ENCODE measurements at regions not wholly inside any gene's neighbourhood (a gene's known extent, or its start where the extent isn't known, plus 50 kb on each side); places are given as distances from the start of the nearest gene placed in this dataset.
A peak's percentile ranks its signal among the peaks of the same experiment; 100 is the strongest.

DNA sequence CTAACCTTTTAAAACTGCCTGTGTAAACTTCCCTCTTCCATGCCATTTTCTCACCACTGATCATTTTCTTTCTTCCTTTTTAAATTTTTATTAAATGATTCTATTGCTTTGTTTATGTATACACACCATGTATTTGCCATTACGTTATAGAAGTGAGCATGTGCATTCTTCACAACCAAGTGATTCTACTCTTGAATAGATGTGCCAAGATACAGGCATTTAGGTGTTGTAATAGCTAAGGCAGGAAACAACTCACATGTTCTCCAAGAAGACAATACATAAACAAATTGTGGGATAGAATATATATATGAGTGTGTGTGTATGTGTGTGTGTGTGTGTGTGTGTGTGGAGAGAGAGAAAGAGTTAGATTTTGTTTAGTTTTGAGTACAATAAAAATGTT lies 202.6 kb upstream of the SEMA3E start:
- ATAC-seq: no peak
- TF ChIP-seq ZNF8 (CRISPR knock-in tag; IDR thresholded peaks at IDR 0.05) (no peak), GLIS3 (CRISPR knock-in tag; IDR thresholded peaks at IDR 0.05) (no peak), ZFP3 (CRISPR knock-in tag; IDR thresholded peaks at IDR 0.05) (no peak), BACH2 (CRISPR knock-in tag; IDR thresholded peaks at IDR 0.05; ENCODE audit: borderline replicate concordance) (no peak), ZNF565 (CRISPR knock-in tag; conservative IDR thresholded peaks at IDR 0.05; ENCODE audit: low read depth) (no peak), SNAI2 (CRISPR knock-in tag; IDR thresholded peaks at IDR 0.05) (no peak), ISL1 (CRISPR knock-in tag; IDR thresholded peaks at IDR 0.05) (no peak), ARNTL (CRISPR knock-in tag; IDR thresholded peaks at IDR 0.05; ENCODE audit: borderline replicate concordance, low read depth) (no peak)
- TF ChIP-seq, protein P1, sequence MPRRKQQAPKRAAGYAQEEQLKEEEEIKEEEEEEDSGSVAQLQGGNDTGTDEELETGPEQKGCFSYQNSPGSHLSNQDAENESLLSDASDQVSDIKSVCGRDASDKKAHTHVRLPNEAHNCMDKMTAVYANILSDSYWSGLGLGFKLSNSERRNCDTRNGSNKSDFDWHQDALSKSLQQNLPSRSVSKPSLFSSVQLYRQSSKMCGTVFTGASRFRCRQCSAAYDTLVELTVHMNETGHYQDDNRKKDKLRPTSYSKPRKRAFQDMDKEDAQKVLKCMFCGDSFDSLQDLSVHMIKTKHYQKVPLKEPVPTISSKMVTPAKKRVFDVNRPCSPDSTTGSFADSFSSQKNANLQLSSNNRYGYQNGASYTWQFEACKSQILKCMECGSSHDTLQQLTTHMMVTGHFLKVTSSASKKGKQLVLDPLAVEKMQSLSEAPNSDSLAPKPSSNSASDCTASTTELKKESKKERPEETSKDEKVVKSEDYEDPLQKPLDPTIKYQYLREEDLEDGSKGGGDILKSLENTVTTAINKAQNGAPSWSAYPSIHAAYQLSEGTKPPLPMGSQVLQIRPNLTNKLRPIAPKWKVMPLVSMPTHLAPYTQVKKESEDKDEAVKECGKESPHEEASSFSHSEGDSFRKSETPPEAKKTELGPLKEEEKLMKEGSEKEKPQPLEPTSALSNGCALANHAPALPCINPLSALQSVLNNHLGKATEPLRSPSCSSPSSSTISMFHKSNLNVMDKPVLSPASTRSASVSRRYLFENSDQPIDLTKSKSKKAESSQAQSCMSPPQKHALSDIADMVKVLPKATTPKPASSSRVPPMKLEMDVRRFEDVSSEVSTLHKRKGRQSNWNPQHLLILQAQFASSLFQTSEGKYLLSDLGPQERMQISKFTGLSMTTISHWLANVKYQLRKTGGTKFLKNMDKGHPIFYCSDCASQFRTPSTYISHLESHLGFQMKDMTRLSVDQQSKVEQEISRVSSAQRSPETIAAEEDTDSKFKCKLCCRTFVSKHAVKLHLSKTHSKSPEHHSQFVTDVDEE (CRISPR knock-in tag; IDR thresholded peaks at IDR 0.05): no peak
- TF ChIP-seq, protein P2, sequence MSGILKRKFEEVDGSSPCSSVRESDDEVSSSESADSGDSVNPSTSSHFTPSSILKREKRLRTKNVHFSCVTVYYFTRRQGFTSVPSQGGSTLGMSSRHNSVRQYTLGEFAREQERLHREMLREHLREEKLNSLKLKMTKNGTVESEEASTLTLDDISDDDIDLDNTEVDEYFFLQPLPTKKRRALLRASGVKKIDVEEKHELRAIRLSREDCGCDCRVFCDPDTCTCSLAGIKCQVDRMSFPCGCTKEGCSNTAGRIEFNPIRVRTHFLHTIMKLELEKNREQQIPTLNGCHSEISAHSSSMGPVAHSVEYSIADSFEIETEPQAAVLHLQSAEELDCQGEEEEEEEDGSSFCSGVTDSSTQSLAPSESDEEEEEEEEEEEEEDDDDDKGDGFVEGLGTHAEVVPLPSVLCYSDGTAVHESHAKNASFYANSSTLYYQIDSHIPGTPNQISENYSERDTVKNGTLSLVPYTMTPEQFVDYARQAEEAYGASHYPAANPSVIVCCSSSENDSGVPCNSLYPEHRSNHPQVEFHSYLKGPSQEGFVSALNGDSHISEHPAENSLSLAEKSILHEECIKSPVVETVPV (CRISPR knock-in tag; IDR thresholded peaks at IDR 0.05): no peak
- TF ChIP-seq, protein P3, sequence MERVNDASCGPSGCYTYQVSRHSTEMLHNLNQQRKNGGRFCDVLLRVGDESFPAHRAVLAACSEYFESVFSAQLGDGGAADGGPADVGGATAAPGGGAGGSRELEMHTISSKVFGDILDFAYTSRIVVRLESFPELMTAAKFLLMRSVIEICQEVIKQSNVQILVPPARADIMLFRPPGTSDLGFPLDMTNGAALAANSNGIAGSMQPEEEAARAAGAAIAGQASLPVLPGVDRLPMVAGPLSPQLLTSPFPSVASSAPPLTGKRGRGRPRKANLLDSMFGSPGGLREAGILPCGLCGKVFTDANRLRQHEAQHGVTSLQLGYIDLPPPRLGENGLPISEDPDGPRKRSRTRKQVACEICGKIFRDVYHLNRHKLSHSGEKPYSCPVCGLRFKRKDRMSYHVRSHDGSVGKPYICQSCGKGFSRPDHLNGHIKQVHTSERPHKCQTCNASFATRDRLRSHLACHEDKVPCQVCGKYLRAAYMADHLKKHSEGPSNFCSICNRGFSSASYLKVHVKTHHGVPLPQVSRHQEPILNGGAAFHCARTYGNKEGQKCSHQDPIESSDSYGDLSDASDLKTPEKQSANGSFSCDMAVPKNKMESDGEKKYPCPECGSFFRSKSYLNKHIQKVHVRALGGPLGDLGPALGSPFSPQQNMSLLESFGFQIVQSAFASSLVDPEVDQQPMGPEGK (CRISPR knock-in tag; IDR thresholded peaks at IDR 0.05; ENCODE audit: borderline replicate concordance): no peak
- TF ChIP-seq, protein P4, sequence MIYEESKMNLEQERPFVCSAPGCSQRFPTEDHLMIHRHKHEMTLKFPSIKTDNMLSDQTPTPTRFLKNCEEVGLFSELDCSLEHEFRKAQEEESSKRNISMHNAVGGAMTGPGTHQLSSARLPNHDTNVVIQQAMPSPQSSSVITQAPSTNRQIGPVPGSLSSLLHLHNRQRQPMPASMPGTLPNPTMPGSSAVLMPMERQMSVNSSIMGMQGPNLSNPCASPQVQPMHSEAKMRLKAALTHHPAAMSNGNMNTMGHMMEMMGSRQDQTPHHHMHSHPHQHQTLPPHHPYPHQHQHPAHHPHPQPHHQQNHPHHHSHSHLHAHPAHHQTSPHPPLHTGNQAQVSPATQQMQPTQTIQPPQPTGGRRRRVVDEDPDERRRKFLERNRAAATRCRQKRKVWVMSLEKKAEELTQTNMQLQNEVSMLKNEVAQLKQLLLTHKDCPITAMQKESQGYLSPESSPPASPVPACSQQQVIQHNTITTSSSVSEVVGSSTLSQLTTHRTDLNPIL (CRISPR knock-in tag; IDR thresholded peaks at IDR 0.05; ENCODE audit: low read depth): no peak

DNA sequence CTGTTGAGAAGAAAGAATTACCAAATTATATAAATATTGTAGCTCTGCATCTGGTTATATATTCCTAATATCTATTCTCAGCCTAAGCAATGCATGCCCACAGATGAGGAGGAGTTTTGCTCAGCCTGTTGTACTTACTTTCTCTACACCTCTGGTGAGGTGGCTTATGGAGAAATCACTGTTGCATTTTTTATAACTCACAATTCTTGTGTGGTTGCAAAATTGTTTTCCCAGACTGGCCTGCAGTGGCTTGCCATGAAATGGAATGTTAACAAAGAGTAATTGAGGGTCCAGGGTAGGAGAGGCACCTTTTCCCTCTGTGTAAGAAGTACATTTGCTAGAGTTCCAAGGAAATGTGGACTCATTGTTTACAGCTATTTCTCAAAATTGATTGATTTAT lies 202.0 kb upstream of the SEMA3E start:
- no peak for TF ChIP-seq ZNF565 (CRISPR knock-in tag; conservative IDR thresholded peaks at IDR 0.05; ENCODE audit: low read depth)
- TF ChIP-seq, protein P5, sequence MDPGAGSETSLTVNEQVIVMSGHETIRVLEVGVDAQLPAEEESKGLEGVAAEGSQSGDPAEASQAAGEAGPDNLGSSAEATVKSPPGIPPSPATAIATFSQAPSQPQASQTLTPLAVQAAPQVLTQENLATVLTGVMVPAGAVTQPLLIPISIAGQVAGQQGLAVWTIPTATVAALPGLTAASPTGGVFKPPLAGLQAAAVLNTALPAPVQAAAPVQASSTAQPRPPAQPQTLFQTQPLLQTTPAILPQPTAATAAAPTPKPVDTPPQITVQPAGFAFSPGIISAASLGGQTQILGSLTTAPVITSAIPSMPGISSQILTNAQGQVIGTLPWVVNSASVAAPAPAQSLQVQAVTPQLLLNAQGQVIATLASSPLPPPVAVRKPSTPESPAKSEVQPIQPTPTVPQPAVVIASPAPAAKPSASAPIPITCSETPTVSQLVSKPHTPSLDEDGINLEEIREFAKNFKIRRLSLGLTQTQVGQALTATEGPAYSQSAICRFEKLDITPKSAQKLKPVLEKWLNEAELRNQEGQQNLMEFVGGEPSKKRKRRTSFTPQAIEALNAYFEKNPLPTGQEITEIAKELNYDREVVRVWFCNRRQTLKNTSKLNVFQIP (CRISPR knock-in tag; IDR thresholded peaks at IDR 0.05; ENCODE audit: borderline replicate concordance, low read depth): no peak
- no peak for TF ChIP-seq ZFP30 (CRISPR knock-in tag; IDR thresholded peaks at IDR 0.05)
- no peak for TF ChIP-seq GLIS3 (CRISPR knock-in tag; IDR thresholded peaks at IDR 0.05)
- no peak for ATAC-seq

DNA sequence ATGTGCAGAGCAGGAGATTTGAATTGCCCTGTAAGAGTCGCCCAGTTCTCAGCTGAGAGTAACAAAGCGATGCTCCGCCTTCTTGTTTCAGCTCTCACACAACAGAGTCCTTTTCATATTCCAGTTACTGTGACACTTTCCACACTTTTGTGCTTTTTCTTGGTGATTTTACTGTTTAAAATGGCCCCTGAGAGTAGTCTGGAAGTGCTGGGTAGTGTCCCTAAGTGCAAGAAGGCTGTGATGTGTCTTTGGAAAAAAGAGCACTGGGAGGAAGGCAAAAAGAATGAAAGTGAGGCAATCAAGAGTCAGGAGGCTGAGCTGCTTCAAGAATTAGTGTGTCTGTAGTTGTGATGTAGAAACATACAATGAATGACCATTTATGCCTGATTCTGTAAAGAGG lies 201.2 kb upstream of the SEMA3E start:
- no peak for TF ChIP-seq CSDC2 (CRISPR knock-in tag; IDR thresholded peaks at IDR 0.05)
- TF ChIP-seq RARB (CRISPR knock-in tag; IDR thresholded peaks at IDR 0.05): no peak
- TF ChIP-seq ZC3H10 (CRISPR knock-in tag; IDR thresholded peaks at IDR 0.05): no peak
- TF ChIP-seq, protein P5 (CRISPR knock-in tag; IDR thresholded peaks at IDR 0.05; ENCODE audit: borderline replicate concordance, low read depth): no peak
- ATAC-seq: no peak

DNA sequence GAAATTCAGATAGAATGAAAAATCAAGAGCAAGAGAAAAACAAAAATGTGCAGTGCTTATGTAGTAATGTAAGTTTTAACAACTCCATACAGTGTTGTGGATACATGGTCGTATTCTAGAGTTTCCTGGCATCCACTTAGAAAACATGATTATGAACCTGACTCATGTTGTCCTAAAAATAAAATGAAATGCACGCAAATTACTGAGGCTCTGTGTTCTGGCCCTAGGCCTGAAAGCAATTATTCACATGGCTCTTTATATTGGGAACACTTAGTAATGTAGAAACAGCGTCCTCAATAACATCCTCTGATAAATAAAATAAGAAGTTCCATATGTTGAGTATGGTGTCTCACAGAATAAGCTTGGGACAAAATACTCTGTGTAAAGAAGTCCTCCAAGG lies 200.2 kb upstream of the SEMA3E start:
- ATAC-seq: peak; percentile 96
- TF ChIP-seq ISL1 (CRISPR knock-in tag; IDR thresholded peaks at IDR 0.05): peak; percentile 76
- TF ChIP-seq RARB (CRISPR knock-in tag; IDR thresholded peaks at IDR 0.05): no peak
- no peak for TF ChIP-seq TOX (CRISPR knock-in tag; IDR thresholded peaks at IDR 0.05; ENCODE audit: borderline replicate concordance)
- TF ChIP-seq ZNF565 (CRISPR knock-in tag; conservative IDR thresholded peaks at IDR 0.05; ENCODE audit: low read depth): no peak
- no peak for TF ChIP-seq ARNTL (CRISPR knock-in tag; IDR thresholded peaks at IDR 0.05; ENCODE audit: borderline replicate concordance, low read depth)
- no peak for TF ChIP-seq GLIS3 (CRISPR knock-in tag; IDR thresholded peaks at IDR 0.05)
- 0 out of 2 replicates have a peak, but pooled peaks have one; percentile 37 for TF ChIP-seq ZC3H10 (CRISPR knock-in tag; IDR thresholded peaks at IDR 0.05)
- 0 out of 2 replicates have a peak, but pooled peaks have one; percentile 15 for TF ChIP-seq TCF4 (CRISPR knock-in tag; IDR thresholded peaks at IDR 0.05; ENCODE audit: borderline replicate concordance)
- no peak for TF ChIP-seq SNAI2 (CRISPR knock-in tag; IDR thresholded peaks at IDR 0.05)
- TF ChIP-seq, protein P1 (CRISPR knock-in tag; IDR thresholded peaks at IDR 0.05): no peak
